Hepatocyte (in vitro differentiated cells): ENCODE measurements at regions not wholly inside any gene's neighbourhood (a gene's known extent, or its start where the extent isn't known, plus 50 kb on each side); places are given as distances from the start of the nearest gene placed in this dataset.

ENCODE experiments used
- CTCF ChIP-seq: fragments of 200-600 bp; sonication (generic); IDR thresholded peaks from 2 replicates; pipeline ENCODE4 v1.5.1; 2016; ENCODE audit warnings: antibody characterized with exemption, mild to moderate bottlenecking; ENCODE audit not compliant: poor library complexity
- EZH2 ChIP-seq: fragments of 200-600 bp; sonication (generic); IDR thresholded peaks from 2 replicates; pipeline ENCODE4 v1.6.1; 2016; ENCODE audit warnings: antibody characterized with exemption, mild to moderate bottlenecking, borderline replicate concordance

- TF ChIP-seq CTCF (no peak), EZH2 (no peak)
These were observed 352.4 kb downstream of the HAPSTR1 start for GRCh38 chr16:9443864-9444263.
